ENCODE measurements at regions not wholly inside any gene's neighbourhood (a gene's known extent, or its start where the extent isn't known, plus 50 kb on each side); places are given as distances from the start of the nearest gene placed in this dataset.

DNA sequence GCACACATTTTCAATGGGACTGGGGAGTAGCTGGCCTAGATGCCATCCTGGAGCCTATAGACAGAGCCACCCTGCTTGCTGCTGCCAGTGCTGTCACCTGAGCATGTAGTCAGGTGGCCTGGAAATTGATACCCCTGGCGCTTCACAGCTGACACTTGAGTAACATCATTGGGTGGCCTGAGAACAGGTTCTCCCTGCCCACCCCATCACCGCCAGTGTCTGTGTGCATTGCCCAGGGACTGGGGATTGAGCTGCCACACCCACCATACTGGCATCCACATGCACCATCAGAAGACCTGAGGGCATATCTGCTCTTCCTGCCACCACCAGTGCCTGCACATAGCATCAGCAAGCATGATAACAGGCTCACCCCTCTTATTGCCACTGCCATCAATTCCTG, 1142.9 kb upstream of the PABPC4L start:
- no peak for TF ChIP-seq POLR2A (IDR thresholded peaks at IDR 0.05)
- TF ChIP-seq, protein P1, sequence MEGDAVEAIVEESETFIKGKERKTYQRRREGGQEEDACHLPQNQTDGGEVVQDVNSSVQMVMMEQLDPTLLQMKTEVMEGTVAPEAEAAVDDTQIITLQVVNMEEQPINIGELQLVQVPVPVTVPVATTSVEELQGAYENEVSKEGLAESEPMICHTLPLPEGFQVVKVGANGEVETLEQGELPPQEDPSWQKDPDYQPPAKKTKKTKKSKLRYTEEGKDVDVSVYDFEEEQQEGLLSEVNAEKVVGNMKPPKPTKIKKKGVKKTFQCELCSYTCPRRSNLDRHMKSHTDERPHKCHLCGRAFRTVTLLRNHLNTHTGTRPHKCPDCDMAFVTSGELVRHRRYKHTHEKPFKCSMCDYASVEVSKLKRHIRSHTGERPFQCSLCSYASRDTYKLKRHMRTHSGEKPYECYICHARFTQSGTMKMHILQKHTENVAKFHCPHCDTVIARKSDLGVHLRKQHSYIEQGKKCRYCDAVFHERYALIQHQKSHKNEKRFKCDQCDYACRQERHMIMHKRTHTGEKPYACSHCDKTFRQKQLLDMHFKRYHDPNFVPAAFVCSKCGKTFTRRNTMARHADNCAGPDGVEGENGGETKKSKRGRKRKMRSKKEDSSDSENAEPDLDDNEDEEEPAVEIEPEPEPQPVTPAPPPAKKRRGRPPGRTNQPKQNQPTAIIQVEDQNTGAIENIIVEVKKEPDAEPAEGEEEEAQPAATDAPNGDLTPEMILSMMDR (IDR thresholded peaks at IDR 0.05): no peak

Measured in thyroid gland (tissue), 4 donors.